ENCODE measurements at regions not wholly inside any gene's neighbourhood (a gene's known extent, or its start where the extent isn't known, plus 50 kb on each side); places are given as distances from the start of the nearest gene placed in this dataset.

- no peak for TF ChIP-seq CTCF (IDR thresholded peaks at IDR 0.05; ENCODE audit: insufficient read depth, low read length)
- no peak for TF ChIP-seq GABPA (IDR thresholded peaks at IDR 0.05; ENCODE audit: low read depth)
- TF ChIP-seq POLR2AphosphoS5 (IDR thresholded peaks at IDR 0.05; ENCODE audit: low read depth) = no peak
- no peak for TF ChIP-seq REST (IDR thresholded peaks at IDR 0.05; ENCODE audit: insufficient replicate concordance, low read depth)
- TF ChIP-seq SPI1 (IDR thresholded peaks at IDR 0.05; ENCODE audit: borderline replicate concordance, low read depth) = no peak
Measured at GRCh38 chr3:181764544-181764943, 52.8 kb downstream of the SOX2 start.

Data from HL-60 (cell line).